NCI-H460 (cell line): ENCODE measurements at regions not wholly inside any gene's neighbourhood (a gene's known extent, or its start where the extent isn't known, plus 50 kb on each side); places are given as distances from the start of the nearest gene placed in this dataset.

Experiments used
- DNase-seq: peaks from one replicate; pipeline ENCODE4 v3.0.0-alpha.2; 2016; ENCODE audit warnings: low read depth; ENCODE audit errors: extremely low read depth

DNA sequence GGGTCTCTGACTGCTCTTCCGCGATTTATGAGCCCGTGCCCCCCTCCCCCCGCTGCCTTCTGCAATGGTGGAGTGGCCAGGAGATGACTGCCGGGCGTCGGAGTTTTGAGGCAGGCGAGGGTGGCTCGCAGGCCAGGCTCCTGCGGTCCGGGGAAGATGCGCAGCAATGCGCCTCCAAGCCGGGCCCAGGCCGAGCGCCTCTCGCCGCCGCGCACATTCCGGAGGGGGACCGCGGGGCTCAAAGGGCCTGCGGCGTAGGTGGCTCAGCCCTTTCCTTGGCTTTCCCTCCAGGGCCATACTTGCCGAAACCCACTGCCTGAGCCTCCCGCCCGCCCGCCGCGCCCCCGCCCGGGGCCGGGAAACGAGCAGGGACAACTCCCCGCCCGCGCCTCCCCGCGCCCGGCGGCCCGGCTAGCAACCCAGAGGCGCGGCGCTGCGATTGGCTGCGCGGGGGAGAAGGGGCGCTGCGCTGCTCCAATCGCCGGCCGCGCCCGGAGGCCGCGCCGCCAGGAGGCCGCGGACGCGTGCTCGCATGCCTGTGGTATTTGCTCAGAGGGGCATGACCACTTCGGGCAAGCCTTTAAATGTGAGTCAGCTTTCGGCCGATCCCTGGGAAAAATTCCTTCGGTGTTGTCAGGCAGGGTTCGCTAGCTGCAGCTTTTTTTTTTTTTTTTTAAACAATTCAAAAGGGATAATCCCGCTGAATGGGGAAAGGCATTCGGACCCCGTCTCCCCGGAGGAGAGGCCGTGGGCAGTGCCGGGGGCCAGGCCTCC lies 157.9 kb upstream of the PARP11 start:
- DNase-seq = peak; percentile 77

DNA sequence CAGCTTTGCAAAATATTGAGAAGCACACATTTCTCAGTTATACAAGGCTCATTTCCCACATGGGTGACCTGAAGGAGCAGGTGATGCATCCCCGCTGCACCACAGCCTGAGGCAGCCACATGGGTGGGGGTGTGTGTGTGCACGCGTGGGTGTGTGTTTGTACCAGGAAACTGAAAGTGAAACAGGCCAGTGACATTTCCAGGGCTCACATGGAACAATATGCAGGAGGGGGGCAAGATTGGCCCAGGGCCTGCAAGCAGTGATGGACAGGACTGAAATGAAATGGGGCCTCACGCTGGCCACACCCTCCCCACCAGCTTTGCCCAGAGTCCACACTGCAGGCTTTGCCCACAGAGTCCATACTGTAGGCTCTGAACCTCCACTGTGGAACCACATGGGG lies 154.2 kb upstream of the PARP11 start:
- no peak for DNase-seq

DNA sequence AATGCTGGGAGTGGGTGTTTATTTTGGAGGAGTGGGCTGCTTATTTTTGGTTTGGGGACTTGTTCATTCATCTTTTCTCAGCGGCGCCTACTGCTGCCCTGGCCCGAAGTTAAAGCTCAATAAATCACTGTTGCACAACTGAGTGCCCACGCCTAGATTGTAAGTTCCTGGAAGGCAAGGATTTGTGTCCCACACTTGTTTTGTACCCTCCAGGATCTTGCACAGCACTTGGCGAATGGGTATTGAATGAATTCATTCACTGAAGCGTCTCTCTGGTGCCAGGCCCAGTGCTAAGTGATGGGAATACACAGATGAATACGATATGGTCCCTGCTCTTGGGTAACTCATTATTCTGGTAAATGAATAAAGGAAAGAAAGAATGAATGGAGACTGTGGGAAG lies 153.3 kb upstream of the PARP11 start:
- DNase-seq = no peak

DNA sequence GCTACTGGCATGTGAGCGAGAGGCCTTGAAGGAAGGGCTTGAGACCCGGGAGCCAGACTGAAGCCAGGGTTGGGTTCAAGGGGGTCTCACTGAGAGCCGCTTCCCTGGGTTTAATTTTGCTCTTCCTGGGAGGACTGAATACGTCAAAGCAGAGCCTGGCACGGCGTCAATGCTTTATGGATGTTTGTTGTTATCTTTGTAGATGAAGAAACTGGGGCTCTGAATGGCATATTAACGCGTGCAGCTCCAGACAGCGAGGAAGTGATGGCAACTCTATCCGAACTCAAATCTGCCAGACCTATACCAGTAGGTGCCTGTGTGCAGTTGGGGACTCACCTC lies 152.8 kb upstream of the PARP11 start:
- no peak for DNase-seq

DNA sequence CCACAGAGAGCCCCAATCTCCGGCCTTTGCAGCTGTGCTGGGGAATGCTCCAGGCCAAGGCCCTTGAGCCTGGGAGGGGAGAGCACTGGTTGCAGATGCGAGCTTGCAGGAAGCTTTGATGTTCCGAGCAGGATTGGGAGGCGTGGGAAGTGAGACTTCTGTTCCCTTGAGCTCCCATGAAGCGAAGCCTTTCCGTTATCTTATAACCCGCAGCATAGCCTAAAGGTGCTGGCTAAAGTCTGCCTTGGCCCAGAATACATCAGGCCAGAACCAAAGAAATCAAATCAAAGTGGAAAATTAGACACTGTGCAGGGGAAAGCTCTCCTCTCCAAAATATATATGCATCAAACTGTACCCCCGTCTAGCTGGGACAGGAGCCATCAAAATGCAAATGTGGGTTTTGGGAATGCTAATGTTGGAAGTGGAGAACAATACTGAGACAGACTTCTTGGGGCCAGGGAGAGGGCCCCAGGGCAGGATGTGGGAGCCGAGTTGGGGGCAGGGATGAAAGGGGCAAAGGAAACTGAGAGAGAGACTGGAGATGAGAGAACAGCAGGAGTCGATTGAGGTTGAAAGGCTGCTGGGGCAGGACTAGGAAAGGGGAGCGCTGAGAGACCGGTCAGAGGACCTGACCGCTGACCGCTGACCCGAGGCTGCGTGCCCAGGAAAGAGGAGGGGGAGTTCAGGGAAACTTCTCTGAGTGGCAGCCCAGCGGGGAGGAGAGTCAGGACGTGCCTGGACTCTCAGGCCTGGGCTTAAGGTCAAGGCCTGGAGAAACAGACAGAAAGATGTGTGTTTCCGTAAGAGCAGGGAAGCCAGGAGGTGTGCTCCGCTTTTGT lies 152.2 kb upstream of the PARP11 start:
- no peak for DNase-seq

DNA sequence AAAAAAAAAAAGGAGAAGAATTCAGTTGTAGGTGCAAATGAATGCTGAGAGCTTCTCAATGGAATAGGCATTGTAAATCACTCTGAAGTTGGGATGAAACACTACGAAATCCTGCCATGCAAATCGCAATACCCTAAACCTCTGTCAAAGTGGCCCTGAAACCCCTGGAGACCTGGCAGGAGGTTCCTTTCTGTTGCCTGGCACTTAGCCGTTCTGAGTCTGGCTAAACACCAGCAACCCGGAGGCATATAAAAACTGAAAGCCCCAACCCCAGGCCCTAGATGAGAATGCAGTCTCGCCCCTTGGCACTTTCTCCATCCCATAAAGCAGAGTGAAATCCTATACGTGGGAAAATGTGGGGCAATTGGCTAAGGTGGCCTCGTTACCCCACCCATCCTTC lies 151.5 kb upstream of the PARP11 start:
- no peak for DNase-seq

DNA sequence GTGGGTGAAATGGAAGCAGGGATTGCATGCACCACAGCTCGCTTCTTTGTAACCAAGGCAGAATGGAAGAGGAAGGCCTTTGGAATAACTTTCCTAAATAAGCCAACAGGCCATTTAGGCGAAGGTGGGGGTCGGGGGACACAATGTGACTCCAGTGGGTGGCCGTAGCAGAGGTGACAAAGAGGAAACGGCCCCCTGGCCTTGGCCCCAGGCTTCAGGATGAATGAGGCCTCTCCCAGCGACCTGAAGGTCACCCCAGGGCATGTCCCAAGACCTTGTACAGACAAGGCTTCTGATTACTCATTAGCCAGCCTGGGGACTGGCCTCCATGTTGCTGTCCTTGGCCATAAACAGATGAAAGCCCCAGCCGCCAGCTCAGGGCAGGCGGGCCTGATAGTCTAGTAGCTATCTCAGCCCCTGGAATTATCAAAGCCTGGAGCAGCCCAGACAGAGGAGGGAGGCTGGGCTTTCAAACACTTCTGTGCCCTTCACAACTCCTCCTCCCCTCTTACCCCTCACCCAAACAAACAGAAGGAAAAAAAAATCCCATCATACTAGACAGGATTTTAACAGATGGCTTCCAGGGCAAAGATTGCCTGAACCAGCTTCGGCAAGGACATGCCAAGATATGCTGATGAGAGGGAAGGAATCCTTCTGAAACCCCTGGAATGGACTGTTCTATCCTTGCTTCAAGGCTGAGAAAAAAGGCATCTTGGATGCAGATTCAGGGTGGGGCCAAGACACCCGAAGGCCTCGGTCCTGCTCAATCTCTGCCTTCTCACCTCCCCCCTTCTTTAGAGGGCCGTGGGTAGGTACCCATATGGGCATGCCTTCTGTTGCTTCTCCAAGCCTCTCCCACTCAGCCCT lies 142.3 kb upstream of the PARP11 start:
- DNase-seq = no peak

DNA sequence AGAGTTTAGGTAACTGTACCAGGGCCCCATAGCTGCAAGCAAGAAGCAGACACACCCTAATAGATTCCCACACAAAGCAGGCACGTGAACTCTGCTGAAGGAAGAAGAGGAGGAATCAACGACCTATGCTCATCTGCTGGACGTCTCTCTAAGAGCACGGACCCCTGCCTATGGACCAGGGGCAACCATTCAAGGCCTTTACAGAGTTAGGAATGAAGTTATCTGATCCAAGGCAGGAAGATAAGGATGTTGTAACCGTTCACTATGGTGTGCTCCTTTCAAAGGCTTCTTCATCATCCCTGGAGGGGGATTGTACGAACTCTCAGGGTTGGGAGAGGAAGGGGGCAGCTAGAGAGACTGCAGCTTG lies 141.6 kb upstream of the PARP11 start:
- no peak for DNase-seq

DNA sequence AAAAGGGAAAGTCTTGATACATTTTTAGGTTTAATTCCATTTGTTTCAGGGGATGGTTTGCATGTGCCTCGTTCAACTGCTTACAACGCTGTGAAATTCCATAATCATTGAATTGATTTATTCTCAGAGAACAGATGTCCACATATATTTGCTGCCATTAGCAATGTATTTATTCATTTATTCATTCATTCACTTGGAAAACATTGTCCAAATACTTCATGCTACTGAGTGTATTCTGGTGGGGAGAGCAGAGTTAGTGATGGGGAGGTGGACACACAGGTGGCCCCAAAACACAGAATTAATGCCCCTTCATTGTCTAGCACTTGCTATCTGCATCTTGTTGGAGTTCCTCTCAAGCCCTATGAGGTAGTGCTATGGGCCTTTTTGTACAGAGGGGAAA lies 141.2 kb upstream of the PARP11 start:
- DNase-seq = no peak

DNA sequence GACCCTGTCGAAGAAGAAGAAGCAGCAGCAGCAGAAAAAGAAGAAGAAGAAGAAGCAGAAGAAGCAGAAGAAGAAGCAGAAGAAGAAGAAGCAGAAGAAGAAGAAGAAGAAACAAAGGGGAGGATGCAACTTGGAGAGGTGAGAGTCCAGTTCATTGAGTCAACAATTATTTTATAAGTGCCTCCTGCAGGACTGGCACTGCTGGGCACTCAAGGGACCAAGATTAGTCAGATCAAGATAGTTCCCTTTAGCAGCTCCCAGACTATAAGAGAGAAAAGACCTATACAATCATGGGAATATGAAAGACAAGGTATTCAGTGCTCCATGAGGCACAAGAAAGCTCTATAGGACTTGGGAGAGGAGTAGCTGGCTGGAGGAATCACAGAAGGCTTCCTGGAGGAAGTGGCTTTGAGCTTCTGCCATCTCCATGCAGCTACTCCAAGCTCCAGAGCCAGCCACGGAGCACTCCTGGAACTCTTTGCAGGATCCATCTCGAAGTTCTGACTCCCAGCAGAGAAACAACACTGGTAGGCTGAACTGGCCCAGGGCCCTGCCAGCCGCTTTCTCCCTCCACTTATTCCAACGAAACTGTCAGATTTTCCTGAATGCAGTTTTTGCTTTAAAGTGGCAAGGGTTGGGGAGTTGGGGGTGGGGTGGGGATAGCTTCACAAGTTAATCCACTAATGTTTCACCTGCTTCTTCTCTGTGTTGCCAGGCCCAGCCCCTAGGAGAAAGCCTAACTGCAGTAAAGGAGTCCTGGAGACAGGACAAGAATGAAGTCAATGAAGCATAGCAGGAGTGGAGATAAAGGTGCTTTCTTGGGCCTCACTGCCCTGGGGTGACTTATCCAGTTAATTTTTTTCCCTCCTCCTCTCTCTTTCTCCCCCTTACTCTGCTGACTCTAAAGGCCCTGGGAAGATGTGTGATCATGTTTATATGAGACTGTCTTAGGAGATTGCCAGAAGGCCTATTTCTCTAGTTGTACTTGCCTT lies 140.1 kb upstream of the PARP11 start:
- DNase-seq = no peak

DNA sequence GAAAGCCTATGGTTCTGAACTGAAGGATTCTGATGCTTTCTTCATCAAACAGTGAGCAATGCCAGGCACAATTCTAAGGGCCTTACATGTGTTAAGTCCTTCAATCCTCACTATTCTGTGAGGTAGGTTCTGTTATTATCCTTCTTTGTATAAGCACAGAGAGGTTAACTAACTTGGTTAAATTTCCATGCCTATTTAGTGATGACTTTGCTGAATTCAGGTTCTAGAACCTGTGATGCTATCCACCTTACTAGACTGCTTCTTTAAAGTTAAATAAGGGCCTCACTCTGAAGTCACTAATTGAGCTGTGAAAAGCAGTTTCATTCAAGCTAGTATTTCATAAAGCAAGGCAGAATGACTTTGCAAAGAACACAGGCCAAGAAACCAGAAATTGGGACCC lies 138.9 kb upstream of the PARP11 start:
- DNase-seq = no peak

DNA sequence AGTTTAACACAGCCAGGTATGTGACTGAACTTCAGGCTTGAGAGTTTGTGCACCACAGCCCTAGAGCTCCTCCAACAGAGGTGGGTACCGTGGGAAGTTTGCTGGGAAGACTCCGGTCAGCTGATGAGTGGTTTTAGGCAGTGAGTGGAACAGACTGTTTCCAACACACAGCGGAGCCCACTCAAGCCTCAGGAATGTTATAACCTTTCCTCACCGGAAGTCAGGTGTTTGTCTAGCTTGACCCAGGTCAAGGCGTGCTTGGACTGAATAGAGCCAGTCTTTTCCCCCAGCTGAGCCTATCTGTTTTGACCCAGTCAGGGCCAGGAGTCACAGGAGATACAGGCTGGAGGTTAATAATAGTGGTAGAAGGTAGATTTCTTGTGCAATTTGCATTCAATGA lies 138.4 kb upstream of the PARP11 start:
- DNase-seq = no peak

DNA sequence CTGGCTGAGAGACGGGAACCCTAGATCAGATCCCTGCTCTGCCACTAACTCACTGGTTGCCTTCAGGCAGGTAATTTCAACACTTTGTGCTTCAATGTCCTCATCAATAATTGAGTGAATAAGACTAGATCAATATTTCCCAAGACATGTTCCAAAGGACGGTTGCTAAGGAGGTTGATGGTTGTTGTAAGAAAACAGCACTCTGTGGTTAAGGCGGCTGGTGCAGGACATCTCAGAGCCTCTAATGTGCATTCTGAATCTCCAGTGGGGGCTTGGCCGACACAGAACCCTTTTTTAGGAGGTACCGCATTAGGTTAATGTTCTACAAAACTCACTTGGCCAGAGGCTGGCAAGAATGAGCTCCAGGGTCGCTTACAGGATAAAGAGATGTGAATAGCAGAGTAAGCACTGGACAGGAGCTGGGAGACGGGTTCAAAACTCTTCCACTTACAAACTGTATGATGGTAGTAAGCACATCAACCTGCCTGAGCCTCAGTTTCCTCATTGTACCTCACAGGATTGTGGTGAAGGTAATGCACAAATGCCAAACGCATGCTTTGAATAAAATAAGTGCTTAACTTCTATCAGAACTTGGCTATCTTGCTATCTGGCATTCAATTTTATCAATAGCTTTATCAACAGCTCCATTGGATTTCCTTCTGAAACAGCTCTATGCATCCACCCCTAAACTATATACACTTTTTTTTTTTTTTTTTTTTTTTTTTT lies 136.9 kb upstream of the PARP11 start:
- no peak for DNase-seq

DNA sequence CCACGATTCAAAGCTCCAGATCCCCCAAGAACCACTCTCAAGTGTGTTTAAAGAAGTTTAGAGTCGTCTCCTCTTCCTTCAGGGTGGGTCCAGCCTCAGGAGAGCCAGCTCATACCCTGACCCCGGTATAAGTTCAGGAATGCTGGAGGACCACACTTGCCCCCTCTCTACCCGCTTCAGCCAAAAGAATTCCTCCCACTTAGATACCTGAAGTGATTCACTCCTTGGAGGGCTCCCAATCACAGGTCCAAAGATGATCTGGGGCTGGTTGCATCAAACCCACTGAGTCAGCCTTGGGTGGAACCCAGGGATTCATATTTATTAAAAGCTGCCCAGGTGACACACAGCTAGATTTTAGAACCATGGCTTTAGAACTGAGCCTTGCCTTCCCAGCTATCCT lies 133.5 kb upstream of the PARP11 start:
- DNase-seq = no peak

DNA sequence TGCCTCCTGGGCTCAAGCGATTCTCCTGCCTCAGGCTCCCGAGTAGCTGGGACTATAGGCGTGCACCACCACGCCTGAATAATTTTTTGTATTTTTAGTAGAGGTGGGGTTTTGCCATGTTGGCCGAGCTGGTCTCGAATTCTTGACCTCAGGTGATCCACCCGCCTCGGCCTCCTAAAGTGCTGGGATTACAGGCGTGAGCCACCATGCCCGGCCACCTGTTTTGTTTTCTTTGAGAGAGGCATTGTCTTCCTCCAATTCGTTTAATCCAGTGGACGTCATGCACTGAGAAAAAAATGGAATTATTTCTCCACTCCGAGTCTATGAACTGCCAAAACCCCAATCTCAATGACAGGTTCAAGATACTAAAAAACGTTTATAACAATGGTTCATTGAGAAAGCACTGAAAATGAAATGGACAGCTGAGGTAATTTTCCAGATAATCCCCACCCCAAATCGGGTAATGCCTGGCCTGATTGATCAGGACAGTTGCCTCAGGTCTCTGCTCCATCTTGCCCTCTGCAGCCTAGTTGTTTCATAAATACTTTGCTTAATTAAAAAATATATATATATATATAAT lies 132.7 kb upstream of the PARP11 start:
- no peak for DNase-seq

DNA sequence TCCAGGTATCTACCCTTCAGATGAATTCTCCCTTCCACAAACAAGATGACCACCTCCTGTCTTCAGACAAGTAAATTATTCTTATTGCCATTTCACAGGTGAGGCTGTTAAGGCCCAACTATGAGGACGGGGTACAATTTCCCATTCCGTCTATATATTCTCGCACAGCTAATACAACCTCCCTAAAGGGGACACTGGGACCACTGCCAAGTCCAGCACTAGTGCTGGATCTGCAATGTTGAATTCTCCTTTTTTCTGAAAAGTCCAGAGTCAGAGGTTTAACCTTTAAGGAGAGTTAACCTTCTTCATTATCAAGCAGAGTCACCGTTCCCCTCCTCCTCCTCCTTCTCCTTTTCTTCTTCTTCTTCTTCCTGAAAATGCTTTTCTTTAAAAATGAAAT lies 130.4 kb upstream of the PARP11 start:
- DNase-seq = no peak

DNA sequence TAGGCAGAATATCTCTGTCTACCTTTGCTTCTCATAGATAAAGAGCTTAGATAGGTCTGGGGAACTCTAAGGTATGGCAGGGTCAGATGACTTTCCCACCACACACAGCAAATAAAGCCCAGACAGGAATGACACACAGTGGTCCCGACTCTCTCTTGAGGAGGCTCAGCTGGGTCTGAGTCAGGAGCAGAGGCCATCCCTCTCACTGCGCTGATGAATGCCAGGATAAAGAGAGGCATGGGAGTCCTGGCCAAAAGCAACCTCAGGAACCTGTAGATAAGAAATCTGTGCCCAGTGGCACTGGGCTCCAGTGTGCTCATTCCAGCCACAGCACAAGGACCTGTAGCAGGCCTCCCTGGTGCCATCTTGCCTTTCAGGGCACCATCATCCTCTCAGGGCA lies 129.4 kb upstream of the PARP11 start:
- no peak for DNase-seq

DNA sequence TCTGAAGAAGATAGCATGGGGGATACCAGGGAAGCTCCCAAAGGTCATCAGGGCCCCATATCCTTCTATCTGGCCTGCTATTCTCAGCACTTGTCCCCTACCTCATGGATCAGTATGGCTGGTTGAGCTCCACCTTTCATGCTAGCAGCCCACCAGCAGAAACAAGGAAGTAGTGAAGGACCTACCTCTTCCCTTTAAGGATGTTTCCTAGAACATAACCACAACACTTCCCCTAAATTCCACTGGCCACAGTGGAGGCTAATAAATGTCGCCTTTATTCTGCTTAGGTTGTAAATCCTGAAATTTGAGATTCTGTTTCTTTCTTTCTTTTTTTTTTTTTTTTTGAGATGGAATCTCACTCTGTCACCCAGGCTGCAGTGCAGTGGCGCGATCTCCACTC lies 128.6 kb upstream of the PARP11 start:
- DNase-seq = no peak

DNA sequence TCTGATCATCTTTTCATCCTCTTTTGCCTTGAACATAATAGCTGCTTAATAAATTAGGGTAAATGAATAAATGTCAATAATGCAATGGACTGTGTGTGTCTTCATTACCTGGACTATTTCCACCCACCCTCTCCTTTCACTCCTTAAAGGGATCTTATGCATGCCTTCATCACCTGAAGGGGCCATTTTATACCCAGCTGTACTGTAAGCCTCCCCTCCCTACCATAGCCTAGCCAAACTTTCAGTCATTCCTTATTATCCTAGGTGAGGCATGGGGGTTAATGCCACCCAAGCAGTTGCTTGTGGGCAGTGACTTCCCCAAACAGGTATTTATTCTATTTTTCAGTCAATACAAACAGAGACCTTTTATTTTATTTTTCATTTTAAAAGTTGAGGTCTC lies 127.8 kb upstream of the PARP11 start:
- no peak for DNase-seq
